GM19025 (cell line): ENCODE measurements at regions not wholly inside any gene's neighbourhood (a gene's known extent, or its start where the extent isn't known, plus 50 kb on each side); places are given as distances from the start of the nearest gene placed in this dataset.

ENCODE experiments used
- ATAC-seq: cut with Tn5 transposase; IDR thresholded peaks from one replicate; pipeline ENCODE4 v1.9.1; 2021; ENCODE audit warnings: mild to moderate bottlenecking, low read depth, moderate library complexity; ENCODE audit not compliant: unreplicated experiment

- ATAC-seq, result no peak
Observed at GRCh38 chr12:92557422-92557724, 145.4 kb upstream of the PLEKHG7 start.

- ATAC-seq, result no peak
Observed at GRCh38 chr12:92556637-92557421, 146.0 kb upstream of the PLEKHG7 start.

GRCh38 chr12:92556141-92556540 lies 146.6 kb upstream of the PLEKHG7 start:
- peak; percentile 28 for ATAC-seq

DNA sequence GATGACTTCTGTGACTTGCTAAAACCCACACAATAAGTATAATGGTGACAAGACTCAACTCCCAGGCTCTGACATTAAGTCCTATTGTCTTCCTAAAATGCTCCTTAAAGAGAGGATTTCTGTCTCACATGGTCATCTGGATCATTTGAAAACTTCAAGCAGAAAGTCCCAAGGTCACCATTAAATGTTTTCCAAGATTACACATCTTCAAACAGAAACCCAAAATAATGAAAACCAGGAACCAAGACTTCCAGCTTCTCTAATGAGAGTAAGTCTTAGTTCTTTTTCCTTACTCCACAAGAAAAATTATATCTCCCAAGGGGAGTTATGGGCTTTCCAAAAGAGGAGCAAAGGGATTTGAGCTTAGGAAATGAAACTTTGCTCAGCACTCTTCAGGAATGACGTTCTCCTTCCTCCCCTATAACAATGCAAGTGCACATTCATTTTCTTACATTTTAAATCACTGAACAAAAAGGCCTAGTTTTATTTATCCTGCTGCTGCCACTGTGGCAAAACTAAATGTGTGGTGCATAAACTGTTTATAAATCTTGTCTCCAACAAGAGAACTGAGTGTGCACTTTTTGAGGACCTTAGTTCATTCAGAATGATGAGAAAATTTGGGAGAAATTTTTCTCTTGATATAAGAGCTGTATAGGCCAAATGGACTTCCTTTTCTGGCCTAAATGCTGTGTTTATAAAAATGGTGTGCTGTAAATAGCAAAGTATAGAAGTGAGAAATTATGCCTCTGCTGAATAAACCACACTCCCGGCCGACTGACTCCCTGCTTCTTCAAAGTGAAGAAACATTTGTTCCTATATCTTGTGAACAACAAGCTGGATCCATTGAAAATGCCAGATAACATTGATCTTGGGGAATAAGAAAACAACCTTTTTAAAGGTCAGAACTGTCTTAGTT lies 148.4 kb upstream of the PLEKHG7 start:
- ATAC-seq, result no peak

DNA sequence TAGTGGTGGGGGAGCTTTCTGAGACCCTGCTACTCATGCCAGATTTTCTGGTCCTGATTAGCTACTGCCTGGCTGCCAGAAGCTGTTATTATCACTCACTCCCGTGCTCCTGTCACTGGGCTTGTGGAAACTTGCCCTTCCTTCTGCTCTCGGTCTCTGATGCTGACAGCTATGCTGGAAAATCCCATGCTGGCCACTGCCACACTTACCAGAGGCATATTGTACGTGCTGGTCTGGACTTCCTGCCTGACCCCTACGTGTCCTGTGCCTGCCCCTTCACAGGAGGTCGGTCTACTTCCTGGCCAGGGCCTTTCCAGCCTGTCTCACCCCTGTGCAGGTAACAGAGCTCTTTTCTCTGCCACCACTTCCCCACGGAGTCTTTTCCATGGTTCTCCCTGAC lies 149.4 kb upstream of the PLEKHG7 start:
- ATAC-seq, result no peak

DNA sequence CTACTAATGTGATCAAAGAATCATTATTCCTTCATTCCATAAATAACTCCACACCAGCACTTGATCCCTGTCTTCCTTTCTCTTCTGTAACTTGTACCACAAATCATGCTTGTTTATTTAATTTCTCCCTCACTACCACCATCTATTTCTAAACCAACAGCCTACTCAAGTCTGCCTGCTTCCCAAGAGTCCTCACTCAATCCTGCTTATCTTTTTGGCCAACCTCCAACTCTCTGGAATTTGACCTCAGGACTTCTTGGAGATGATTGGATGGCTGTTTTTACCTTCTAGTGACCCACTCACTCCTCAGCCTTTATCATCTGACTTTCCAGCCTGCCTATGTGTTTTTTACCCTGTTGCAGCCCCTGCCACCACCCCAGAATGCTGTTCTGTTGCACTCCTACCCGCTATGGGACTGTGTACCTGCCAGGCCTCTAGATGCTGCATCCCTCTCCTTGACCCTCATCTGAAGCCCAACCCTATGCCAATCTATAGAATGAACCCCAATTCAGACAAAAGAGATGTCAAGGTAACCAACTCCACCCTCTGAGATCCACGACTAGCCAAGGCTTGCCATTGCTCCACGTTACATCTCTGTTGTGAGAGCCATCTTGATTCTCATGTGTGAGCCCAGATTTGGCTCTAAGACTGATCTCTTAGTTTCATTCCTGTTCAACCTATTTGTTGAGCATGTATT lies 150.2 kb upstream of the PLEKHG7 start:
- no peak for ATAC-seq

DNA sequence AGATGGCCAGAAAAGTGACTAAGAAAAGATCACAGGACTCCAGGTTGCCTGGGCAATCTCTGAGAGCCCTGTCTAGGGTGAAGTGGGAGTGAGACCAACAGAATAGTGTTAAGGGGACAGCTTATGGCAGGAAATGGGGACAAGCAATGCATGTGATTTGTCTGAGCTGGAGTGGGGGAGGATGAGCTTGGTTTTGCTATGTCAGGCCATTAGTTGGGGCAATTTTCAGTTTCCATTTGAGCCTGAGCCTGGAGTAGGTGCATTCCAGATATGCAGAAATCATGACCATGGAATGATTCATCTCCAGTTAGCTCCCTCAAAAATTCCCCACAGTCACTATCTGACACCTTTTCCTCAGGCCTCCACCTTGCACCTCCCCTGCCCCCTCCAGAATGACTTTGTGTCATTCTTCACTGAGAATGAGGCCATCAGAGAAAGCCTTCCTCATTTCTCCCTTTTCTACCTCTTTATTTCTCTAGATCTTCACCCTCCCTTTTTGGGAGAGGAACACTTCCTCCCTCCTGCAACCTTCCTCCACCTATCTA lies 150.9 kb upstream of the PLEKHG7 start:
- ATAC-seq, result peak; percentile 51

- ATAC-seq, result no peak
Observed at GRCh38 chr12:92551210-92551609, 151.6 kb upstream of the PLEKHG7 start.

GRCh38 chr12:92550661-92551060 lies 152.1 kb upstream of the PLEKHG7 start:
- ATAC-seq, result no peak

GRCh38 chr12:92550254-92550653 lies 152.5 kb upstream of the PLEKHG7 start:
- no peak for ATAC-seq

GRCh38 chr12:92549516-92549915 lies 153.3 kb upstream of the PLEKHG7 start:
- no peak for ATAC-seq

- ATAC-seq, result no peak
Observed at GRCh38 chr12:92547906-92548305, 154.9 kb upstream of the PLEKHG7 start.

- peak; percentile 0 for ATAC-seq
Observed at GRCh38 chr12:92547420-92547819, 155.4 kb upstream of the PLEKHG7 start.

- ATAC-seq, result peak; percentile 66
Observed at GRCh38 chr12:92546635-92547348, 156.0 kb upstream of the PLEKHG7 start.

- peak; percentile 9 for ATAC-seq
Observed at GRCh38 chr12:92546259-92546634, 156.5 kb upstream of the PLEKHG7 start.

GRCh38 chr12:92544322-92544721 lies 158.5 kb upstream of the PLEKHG7 start:
- no peak for ATAC-seq

DNA sequence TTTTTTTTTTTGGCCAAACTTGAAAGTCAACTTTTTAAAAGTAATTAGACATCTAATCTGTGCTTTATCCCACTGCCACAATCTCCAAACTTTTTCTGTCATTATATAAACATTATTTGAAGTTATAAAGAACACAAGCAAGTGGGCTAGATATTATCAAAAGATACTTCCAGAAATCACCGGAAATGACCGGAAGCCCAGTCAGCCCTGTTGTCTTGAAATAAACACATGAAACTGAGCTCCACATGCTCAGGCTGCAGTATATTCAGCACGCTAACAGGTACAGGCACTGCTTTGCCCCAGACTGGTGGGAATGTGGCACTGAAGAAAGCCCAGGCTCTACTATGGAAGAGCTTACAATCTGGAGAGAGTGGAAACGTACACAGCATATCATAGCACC lies 158.9 kb upstream of the PLEKHG7 start:
- no peak for ATAC-seq

DNA sequence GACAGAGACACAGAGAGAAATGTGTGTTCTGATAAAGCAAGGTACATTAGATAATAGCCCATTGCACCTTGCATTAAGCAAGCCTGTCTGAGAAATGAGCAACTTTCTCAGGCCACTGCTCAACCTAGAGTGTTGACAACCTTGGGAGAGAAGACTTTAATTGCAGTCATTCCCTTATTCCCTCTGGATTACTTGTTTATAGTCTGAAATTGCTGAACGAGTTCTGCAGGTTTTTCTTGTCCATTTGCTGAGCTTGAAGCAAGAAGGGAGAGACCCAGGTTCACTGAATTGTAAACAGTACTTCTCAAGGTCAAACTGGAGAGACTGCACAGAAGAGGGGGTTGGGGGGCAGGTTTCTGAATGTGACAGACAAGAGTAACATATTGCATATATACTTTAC lies 159.4 kb upstream of the PLEKHG7 start:
- ATAC-seq, result no peak

DNA sequence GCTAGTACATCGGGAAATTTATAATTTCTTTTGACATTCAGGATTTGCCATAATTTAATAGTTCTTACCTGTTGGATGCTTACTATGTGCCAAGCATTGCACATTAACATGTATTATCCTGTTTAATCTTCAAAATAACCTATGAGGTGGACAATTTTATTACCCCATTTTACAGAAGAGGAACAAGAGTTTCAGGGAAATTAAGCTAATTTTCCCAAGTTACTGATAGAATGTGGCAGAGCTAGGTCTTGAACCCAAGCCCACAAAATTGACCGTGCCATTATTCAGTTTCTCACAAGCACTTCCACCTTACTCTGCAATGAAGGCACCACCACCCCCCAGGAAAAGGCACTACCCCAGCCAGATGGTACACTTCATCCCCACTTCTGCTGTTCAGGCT lies 161.1 kb upstream of the PLEKHG7 start:
- no peak for ATAC-seq

GRCh38 chr12:92540782-92541423 lies 161.9 kb upstream of the PLEKHG7 start:
- no peak for ATAC-seq
